Activated T-helper 9 cell treated with anti-CD3 and anti-CD28 coated beads, Interleukin-2, amount 50 U/mL, for 16 hours (primary cell): ENCODE measurements at regions not wholly inside any gene's neighbourhood (a gene's known extent, or its start where the extent isn't known, plus 50 kb on each side); places are given as distances from the start of the nearest gene placed in this dataset.

Experiments used
- DNase-seq: peaks from one replicate; pipeline ENCODE4 v3.0.0-alpha.2; 2020; ENCODE audit warnings: low read depth

GRCh38 chr4:3831529-3832150, 65.5 kb downstream of the ADRA2C start:
- DNase-seq = no peak

GRCh38 chr4:3832536-3833220, 66.5 kb downstream of the ADRA2C start:
- DNase-seq = no peak

GRCh38 chr4:3833326-3833989, 67.3 kb downstream of the ADRA2C start:
- DNase-seq = no peak

GRCh38 chr4:3834186-3834662, 68.0 kb downstream of the ADRA2C start:
- DNase-seq = no peak

GRCh38 chr4:3834663-3835521, 68.7 kb downstream of the ADRA2C start:
- DNase-seq = no peak

- DNase-seq = no peak
Measured at GRCh38 chr4:3835527-3836405, 69.6 kb downstream of the ADRA2C start.

- DNase-seq = no peak
Measured at GRCh38 chr4:3836406-3836755, 70.2 kb downstream of the ADRA2C start.

GRCh38 chr4:3836756-3837601, 70.8 kb downstream of the ADRA2C start:
- no peak for DNase-seq

GRCh38 chr4:3838437-3839380, 72.5 kb downstream of the ADRA2C start:
- DNase-seq = no peak

- no peak for DNase-seq
Measured at GRCh38 chr4:3845094-3845743, 79.0 kb downstream of the ADRA2C start.

- DNase-seq = no peak
Measured at GRCh38 chr4:3845744-3846429, 79.7 kb downstream of the ADRA2C start.

- DNase-seq = no peak
Measured at GRCh38 chr4:3847211-3847940, 81.2 kb downstream of the ADRA2C start.

GRCh38 chr4:3848323-3848722, 82.1 kb downstream of the ADRA2C start:
- no peak for DNase-seq

- DNase-seq = no peak
Measured at GRCh38 chr4:3849140-3849539, 83.0 kb downstream of the ADRA2C start.

- DNase-seq = no peak
Measured at GRCh38 chr4:3850128-3850527, 83.9 kb downstream of the ADRA2C start.

- DNase-seq = no peak
Measured at GRCh38 chr4:3851211-3851610, 85.0 kb downstream of the ADRA2C start.

GRCh38 chr4:3851881-3852280, 85.7 kb downstream of the ADRA2C start:
- DNase-seq = no peak
